A204.1 (cell line): ENCODE measurements at regions not wholly inside any gene's neighbourhood (a gene's known extent, or its start where the extent isn't known, plus 50 kb on each side); places are given as distances from the start of the nearest gene placed in this dataset.
"Not testable (repeated sequence)": the region's sequence is repeated elsewhere in the genome, so short reads cannot be mapped to it uniquely, and the experiment has no call there.

Experiments
- FAIRE-seq: peaks from 2 replicates; lab custom pipeline; 2012; peaks lifted over from hg19 to GRCh38; lab: Jason Lieb, UNC

DNA sequence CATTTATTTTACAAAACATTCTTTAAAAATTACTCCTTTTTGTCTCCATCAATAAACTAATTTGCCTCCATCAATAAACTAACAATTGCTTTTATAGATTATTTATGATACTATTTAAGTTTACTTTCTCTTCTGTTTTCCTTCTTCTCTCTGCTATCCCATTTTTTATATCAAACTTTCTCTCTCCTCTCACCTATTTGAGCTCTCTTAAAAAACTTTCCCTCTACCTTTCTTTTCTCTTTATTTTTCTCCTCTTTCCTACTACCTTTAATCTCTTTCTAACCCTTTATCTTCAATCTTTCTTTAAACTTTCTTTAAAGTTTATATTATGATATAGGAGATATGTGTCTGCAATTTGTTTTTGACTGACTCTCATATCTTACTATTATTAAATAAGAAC lies 566.4 kb downstream of the DACH1 start:
- no peak for FAIRE-seq

DNA sequence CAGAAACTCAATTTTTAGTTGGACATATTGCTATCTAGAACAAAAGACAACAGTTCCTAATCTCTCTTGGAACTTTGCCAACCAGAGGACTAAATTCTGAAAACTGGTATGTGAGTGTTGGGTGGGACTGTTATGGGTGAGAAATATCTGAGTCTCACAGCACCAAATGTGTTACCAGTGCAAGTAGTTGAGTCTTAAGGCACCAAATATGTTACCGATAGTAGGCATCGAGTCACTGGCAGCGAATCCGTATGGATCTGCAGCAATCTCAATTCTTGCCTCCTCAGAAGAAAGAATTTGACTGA lies 575.2 kb downstream of the DACH1 start:
- FAIRE-seq, result no peak

DNA sequence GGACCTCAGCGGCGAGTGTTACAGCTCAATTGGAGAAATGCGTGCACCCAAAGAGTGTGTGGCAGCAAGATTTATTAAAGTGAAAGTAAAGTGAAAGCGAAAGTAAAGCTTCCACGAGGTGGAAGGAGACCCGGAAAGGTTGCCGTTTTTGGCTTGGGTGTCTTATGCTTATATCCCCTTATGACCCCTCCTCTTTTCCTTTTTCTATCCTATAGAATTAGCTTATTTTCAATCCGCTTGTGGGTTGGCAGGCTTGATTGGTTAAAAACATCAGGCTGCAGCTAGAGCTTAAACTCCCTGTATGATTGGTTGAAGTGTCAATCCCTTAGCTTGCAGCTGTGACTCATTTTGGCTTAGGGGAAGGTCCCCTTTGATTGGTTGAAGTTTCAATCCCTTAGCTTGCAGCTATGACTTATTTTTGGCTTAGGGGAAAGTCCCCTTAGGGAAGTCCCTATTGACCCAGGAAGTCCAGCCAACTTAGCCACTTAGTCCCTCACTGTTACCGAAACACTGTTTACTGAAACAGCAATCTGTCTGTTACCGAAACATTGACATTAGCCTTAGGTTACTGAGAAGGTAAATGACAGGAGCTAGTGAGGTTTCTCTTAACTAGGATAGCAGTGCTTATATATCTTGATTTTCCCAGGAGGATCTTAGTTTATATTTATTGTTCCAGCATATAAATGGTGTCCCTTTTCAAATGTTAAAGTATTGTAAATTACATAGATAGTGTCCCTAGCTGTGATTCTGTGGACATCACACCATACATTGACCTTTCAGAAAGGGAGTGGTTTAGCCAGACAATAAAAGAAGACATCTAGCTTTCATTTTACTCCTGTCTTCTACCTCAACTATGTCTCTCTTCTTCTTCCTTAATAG lies 575.8 kb downstream of the DACH1 start:
- no peak for FAIRE-seq

DNA sequence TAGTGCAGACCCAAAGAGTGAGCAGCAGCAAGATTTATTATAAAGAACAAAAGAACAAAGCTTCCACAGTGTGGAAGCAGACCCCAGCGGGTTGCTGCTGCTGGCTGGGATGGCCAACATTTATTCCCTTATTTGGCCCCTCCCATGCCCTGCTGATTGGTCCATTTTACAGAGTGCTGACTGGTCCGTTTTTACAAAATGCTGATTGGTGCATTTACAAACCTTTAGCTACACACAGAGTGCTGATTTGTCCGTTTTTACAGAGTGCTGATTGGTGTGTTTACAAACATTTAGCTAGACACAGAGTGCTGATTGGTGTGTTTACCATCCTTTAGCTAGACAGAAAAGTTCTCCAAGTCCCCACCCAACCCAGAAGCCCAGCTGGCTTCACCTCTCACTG lies 577.0 kb downstream of the DACH1 start:
- FAIRE-seq, result not testable (repeated sequence)

DNA sequence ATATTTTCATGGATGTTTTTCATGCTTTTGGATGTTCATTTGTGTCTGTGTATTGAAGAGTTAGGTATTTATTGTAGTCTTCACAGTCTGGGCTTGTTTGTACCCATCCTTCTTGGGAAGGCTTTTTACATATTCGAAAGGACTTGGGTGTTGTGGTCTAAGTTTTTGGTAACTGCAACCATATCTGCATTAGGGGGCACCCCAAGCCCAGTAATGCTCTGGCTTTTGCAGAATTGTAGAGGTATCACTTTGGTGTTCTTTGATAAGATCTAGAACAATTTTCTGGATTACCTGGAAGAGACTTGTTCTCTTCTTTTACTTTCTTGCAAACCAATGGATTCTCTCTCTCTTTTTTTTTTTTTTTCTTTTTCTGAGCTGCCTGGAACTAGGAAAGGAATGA lies 581.3 kb downstream of the DACH1 start:
- no peak for FAIRE-seq

DNA sequence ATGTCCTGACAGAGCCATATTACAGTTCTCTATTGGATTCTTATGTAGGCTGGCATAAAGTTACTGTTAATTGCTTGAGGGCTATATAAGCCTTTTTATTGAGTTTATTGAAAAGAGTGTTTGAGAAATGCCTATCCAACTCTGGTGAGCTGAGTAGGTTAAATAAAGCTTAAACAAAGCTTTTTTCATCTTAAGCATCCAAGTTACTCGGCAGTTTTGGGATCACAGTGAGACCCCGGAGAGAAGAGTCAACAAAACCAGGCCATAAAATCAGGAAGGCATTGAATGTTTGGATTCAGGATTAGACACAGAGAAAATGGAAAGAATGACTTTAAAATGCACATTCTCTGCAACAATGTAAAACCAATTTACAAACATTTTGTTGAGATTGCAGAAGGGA lies 588.5 kb downstream of the DACH1 start:
- FAIRE-seq, result no peak

DNA sequence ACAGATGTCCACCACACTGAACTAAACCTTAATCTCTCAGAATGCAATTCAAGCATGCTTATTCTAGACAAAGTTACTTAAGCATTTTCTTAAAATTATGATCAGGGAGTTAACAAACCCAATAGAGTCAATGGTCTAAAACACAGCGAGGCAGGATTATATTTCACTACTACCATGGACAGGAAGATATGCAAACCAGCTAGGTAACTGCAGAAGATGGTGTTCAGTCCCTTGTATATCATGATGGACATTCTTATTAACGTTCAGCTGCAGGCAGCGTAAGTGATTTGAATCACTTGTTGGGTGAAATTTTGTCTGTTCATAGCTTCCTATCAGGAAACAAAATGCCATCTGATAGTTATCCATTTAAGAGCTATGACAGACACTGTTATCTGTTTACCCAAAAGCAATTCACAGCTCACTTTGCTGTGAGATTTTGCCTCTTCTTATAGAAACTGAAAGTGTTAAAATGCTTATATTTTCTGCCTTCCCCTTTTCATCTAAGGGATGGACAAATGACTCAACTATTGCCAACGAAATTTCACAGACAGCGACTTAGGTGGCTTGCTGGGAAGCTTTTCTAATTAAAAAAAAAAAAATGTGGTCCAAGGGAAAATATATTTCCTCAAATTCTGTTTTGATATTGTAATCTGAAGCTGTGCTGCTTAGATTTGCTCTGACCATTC lies 591.9 kb downstream of the DACH1 start:
- FAIRE-seq, result no peak

DNA sequence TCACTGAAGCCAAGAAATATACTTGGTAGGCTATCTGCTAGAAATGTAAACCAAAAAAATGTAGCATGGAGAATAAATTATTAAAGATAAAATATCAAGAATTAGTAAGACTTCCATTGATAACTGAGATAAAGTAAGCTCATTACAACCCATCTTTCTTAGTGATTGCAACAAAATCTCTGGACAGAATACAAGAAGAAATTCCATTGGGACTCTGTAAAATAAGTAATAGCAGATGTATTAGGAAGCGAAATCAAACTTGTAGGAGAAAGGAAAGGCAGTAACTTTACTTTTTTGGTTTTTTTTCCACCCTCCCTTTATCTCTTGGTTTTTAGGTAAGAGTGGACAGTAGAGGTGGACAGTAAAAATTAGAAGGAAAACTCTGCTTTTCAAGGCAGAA lies 605.7 kb downstream of the DACH1 start:
- FAIRE-seq, result no peak

DNA sequence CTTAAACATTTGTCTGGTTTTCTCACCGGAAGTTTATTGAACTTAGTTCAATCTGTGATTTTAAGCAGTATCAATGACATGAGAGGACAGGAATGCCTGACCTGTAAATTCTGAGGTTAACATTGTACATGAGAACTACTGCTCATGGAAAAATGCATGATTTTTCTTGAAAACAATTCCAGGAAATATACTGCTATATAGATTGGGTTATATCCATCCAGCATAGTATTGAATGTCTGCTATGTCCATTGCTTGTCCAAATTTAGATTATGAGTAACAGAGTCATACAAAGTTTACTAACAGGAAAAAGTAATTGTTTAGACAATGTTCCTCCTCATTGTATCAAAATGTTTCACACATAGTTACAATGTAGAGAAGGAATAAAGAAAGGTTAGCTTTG lies 606.8 kb downstream of the DACH1 start:
- FAIRE-seq, result no peak

DNA sequence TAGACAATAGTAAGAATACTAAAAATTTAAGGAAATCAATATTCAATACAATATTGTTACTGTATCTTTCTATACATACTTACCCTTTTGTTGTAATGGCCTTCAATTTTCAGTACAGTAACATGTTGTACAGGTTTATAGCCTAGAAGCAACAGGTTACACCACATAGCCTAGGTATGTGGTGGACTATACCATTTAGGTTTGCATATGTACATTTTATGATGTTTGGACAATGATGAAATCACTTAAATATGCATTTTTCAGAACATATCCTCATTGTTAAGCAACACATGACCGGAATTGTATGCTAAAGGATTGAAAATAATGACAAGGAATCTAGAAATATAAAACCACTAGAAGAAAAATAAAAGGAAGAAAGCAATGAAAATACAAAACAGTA lies 611.4 kb downstream of the DACH1 start:
- FAIRE-seq, result no peak

DNA sequence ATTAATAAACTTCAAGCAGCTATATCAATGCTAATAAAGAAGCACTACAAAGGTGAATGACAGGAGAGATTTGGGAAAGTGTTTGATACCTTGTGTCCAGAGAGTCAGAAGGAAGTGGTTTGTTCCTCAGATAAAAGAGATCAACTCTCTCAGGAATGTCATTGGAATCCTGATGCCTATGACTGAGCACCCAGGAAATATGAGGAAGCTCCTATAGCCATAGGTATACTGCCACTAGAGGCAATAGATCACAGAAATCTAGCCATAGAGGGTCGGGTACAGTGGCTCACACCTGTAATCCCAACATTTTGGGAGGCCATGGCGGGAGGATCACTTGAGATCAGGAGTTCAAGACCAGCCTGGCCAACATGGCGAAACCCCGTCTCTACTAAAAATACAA lies 612.6 kb downstream of the DACH1 start:
- FAIRE-seq, result no peak

DNA sequence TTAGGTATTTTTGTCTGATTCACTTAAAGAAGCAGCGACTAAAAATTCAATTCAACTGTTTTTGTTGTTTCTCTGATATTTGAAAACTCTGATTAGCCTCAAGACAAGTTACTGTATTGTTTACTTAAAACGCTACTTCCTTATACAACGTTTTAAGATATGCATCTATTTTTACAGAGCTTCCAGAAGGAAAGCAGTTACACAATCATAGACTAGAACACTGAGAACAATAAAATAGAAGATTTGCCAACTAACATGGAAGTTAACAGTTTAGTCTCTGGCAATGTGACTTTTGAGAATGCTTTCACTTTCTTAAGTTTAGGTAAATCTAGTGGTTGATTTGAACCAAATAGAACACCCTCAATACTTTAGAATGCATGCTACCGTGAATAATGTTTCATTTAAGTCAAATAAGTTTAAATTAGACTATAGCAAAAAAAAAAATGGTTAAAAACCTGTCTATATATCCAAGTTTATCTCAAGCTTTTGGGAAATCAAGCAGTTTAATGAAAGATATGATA lies 614.8 kb downstream of the DACH1 start:
- FAIRE-seq, result no peak

DNA sequence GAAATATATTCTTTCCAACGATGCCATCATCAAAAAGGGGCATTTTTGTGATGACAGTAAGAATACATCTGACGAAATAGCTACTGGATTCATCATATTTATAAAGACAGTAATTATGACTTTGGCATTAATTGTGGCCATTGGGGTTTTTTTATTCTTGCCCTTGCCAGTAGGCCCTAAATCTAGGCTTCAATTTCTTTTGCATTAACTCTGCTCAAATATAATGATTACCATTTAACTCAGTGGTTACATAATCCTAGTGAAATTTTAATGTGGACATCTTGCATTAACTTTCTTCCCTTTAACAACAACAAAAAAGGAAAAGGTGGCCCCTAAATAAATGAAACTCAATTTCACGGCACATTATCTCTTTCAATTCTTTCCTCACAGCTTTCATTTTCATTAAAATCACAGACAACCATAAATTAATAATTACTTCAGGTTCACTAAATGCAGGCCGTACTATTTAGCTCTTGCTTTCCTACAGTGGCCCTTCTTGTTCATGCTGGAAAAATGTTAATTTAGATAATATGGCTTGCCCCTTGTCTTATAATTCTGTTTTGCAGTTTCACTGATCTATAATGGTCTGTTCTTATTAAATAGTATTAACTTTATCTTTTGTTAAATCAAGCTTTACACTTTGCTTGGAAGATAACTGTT lies 615.6 kb downstream of the DACH1 start:
- no peak for FAIRE-seq

DNA sequence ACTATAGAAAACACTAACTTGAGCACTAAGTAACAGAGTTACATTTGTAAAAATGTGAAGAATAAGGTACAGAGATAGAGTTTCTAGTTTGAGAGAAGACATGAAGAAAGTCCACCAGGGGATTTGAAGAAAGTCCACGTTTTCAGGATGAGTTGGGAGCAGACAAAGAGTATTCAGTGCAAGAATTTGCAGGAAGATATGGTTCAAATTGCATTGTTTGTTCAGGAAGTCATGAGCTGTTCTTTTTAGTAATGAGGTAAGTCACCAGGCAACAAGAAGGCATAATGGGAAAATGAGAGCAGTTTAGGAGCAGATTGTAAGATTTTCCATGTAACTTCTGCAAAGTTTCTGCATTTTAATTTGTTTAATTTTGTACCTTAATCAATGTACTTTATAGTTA lies 618.0 kb downstream of the DACH1 start:
- no peak for FAIRE-seq

DNA sequence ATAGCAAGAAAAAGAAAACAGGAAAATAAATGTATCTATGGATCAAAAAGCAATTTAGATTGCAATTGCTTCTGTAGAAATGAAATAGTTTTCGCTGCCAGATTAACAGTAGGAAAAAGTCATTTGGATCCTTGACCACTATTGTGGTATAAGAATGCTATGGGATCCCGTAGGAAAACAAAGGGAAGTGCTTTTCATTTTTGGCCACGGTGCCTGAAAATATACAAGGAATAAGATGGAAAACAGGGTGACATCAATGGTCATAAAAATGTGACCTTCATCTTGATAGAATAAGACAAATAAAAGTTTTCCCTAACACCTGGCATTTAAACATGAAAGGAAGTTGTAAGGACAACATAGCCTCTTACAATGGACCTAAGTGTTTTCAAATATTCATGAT lies 622.8 kb downstream of the DACH1 start:
- no peak for FAIRE-seq

DNA sequence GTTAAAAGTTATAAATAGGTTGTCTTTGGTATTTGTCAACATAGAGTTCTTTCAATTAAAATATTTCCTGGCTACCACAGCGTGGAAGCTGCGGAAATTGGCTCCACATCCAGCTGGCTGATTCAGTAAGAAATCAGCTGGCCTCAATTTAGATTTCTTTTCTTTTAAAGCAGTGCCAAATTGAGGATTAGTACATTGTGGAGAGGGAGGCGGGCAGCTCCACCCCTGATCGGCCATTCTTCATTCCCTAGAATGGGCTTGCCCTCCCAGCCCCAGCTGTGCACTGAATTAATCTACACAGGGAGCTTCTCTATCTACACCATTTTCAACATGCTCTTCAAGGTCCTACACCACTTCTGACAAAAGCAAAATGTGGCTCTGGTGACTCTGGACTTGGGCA lies 624.8 kb downstream of the DACH1 start:
- no peak for FAIRE-seq

DNA sequence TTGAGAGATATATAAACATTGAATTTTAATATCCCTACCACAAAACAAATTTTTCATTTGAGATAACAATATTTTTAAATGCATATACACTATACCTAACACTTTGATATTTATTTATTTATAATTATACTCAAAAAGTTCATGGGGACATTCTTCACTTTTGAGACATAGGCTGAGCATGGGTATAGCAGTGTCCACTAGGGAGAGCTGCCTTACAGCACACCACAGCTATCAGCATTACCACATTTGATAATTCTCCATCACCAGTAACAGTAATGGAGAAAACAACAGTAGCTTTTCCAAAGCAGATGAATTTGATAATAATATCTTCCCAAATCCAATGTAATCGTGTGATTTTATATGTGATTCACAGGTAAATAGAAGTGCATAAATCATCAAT lies 626.1 kb downstream of the DACH1 start:
- no peak for FAIRE-seq

DNA sequence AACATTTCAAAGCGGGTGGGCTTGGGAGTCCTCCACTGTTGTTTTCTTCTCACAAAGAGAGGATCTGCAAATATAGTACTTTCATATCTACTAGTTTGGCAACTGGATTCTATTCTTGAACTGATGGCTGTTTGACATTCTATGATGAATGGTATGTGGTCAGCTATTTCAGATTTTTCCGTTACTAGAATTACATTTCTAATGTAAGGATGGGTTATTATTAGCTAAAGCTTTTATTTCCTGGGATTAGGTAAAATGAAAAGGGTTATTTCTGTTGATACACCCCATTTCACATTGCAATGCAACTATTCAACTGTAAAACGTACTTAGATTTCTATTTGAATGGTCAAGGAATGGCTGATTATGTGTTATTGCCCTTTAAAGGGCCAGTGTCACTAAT lies 629.7 kb downstream of the DACH1 start:
- FAIRE-seq, result no peak

DNA sequence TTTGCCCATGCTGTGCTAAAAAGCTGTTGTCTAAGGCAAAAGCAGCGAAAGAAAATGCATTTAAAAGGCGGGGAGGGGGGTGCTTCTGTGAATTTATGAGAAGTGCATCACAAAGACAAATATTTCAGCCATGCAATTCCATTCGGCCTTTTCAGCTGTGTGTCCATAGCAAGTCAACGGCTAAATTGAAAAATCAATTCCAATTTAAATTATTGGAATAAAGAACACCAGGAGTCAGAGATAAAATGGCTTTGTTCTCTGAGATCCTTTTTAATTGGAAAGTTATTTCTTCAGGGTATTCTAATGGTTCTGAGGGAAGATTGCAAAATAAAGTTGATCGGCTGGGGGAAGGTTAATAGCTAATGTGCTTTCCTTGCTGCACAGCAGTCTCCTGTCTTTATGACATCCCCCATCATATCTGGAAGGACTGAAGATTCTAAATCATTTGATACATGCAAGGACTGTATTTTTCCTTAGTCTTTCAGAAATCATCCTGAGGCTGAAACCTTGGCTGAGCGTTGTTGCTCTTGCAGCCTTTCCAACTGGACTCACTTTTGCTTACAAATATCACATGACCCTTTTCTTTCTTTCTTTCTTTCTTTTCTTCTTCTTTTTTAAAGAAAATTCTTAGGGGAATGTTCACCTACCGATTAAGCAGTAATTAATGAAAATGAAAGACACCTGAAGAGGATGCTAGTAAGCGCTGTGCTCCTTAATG lies 647.1 kb downstream of the DACH1 start:
- FAIRE-seq, result no peak

DNA sequence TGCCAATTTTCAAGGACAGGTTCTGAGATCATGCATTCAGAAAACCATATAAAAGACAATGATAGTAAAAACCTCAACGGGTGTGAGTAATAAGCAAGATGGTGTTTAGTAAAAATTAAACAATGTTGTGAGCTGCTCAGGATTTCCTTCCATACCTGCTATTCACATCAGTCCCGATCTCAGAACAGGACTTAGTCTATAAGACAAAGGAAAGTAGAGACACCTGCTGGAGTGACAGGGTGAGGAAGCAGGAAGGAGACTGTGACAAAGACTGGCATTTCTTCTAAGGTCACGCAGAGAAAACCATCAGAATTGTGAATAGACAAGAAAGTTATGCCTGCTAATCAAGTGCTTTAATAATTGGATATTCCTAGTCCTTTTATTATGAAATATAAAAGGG lies 648.0 kb downstream of the DACH1 start:
- FAIRE-seq, result no peak

DNA sequence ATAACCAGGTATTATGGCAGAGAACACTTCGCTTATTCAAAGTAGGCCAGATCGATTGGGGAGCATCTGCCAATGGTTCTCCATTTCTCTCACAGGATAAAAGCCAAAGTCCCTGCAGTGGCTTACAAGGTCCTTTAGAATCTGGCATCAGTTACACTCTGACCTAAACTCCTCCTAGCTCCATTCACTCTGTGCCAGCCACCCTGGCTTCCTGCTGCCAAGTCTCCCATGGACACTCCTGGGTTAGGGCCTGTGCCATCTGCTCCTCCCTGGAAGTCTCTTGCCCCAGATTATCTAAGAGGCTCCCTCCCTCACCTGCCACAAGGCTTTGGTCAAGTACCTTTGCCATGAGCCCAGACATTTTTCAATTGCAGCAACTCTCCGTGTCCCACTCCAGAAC lies 649.2 kb downstream of the DACH1 start:
- no peak for FAIRE-seq

DNA sequence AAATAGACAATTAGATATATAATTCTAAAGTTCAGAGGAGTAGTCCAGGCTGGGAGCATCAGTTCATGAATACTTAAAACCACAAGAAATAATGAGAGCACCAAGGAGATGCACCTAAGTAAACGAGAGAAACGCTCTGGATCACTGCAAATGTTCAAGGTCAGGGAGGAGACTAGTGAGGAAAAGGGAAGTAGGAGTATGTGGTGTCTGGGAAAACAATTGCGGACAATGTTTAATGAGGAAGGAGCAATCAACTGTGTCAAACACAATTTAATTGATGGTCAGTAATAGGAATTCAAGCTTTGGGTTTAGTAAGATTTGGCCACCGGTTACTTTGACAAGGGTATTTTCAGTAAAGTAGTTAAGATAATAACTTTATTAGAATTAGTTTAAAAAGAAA lies 652.2 kb downstream of the DACH1 start:
- no peak for FAIRE-seq

DNA sequence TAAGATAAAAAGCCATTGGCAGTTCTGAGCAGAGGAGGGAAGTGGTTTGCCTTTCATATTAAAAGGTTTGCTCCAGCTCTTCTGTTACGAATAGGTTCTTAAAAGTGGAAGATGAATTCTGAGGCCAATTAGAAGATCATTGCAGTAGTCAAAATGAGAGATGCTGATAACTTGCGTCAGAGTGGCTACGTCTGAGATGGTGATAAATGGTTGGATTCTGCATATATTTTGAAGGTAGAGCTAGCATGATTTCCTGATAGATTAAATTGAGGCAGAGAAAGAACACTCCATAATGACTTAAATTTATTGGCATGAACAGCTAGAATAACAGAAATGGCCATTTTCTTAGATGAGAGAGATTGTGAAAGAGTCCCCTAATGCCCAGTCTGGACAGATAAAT lies 652.6 kb downstream of the DACH1 start:
- no peak for FAIRE-seq
